ENCODE measurements at regions not wholly inside any gene's neighbourhood (a gene's known extent, or its start where the extent isn't known, plus 50 kb on each side); places are given as distances from the start of the nearest gene placed in this dataset.

DNA sequence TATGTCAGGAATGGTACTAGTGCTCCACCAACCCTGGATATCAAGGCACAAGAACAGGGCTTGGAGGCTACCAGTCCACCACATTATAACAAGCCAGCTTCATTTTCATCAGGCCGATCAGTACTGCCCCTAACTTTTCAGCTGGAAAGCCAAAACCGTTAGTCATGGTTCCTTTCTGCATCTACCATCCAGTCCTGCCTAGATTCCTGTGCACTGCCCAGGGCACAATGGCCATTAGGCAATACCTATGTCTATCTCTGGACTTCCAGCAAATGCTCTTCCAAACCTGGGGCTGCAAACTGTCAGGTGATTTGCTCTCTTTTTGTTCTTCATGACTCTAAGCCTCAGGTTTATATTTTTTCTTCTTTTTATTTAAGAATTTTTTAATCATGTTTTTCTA lies 937.7 kb downstream of the SORCS1 start:
- Histone ChIP-seq H3K4me3 (ENCODE audit: low read length) (no peak overlapping the region), H3K9me2 (replicated peaks; ENCODE audit: insufficient read depth, low read length) (no peaks in the 10 kb centered on the region), H2AFZ (ENCODE audit: low read length) (no peak overlapping the region), H3F3A (ENCODE audit: insufficient read depth, low read length) (no peaks in the 10 kb centered on the region), H3K36me3 (replicated peaks; ENCODE audit: insufficient read depth, low read length) (no peaks in the 10 kb centered on the region), H3K27ac (ENCODE audit: low read length) (no peak overlapping the region), H3K9me3 (replicated peaks; ENCODE audit: insufficient read depth, low read length) (no peaks in the 10 kb centered on the region), H4K20me1 (ENCODE audit: insufficient read depth, low read length) (no peaks in the 10 kb centered on the region), H3K27me3 (replicated peaks; ENCODE audit: insufficient read depth, low read length) (no peaks in the 10 kb centered on the region), H3K4me1 (ENCODE audit: low read length) (no peaks in the 10 kb centered on the region), H3K79me2 (ENCODE audit: low read length) (no peaks in the 10 kb centered on the region), H3K9ac (ENCODE audit: low read length) (no peak overlapping the region), H3K4me2 (ENCODE audit: low read depth, low read length) (no peak overlapping the region)
- no peak for DNase-seq
- TF ChIP-seq EZH2 (optimal IDR thresholded peaks at IDR 0.05; ENCODE audit: low read depth, low read length), result no peak

DNA sequence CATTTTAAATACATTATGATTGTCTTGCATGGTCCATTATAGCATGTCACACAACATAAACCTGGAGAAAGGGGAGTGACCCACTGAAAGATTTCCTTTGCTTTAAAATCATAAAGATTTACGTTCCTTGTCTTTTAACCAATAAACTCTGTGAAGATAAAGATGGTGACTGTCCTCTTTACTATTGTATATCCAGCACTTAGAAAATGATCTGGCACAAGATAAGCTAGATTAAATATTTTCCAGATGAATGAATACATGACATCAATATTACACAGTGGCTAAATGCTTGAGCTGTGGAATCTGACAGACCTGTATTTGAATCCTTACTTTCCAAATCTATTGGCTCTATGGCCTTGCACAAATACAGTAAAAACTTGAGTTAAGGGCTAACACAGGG lies 938.4 kb downstream of the SORCS1 start:
- no peaks in the 10 kb centered on the region for H3K79me2 ChIP-seq (ENCODE audit: low read length)
- no peaks in the 10 kb centered on the region for H4K20me1 ChIP-seq (ENCODE audit: insufficient read depth, low read length)
- no peak overlapping the region for H3K27ac ChIP-seq (ENCODE audit: low read length)
- TF ChIP-seq, protein P1, sequence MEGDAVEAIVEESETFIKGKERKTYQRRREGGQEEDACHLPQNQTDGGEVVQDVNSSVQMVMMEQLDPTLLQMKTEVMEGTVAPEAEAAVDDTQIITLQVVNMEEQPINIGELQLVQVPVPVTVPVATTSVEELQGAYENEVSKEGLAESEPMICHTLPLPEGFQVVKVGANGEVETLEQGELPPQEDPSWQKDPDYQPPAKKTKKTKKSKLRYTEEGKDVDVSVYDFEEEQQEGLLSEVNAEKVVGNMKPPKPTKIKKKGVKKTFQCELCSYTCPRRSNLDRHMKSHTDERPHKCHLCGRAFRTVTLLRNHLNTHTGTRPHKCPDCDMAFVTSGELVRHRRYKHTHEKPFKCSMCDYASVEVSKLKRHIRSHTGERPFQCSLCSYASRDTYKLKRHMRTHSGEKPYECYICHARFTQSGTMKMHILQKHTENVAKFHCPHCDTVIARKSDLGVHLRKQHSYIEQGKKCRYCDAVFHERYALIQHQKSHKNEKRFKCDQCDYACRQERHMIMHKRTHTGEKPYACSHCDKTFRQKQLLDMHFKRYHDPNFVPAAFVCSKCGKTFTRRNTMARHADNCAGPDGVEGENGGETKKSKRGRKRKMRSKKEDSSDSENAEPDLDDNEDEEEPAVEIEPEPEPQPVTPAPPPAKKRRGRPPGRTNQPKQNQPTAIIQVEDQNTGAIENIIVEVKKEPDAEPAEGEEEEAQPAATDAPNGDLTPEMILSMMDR (IDR thresholded peaks at IDR 0.05; ENCODE audit: low read length), result no peak
- no peak for TF ChIP-seq EZH2 (optimal IDR thresholded peaks at IDR 0.05; ENCODE audit: low read depth, low read length)
- TF ChIP-seq EZH2phosphoT487 (IDR thresholded peaks at IDR 0.05; ENCODE audit: low read length), result no peak
- H3K4me2 ChIP-seq (ENCODE audit: low read depth, low read length), result no peak overlapping the region
- no peaks in the 10 kb centered on the region for H3K36me3 ChIP-seq (replicated peaks; ENCODE audit: insufficient read depth, low read length)
- no peaks in the 10 kb centered on the region for H3K4me1 ChIP-seq (ENCODE audit: low read length)
- no peaks in the 10 kb centered on the region for H3K9me3 ChIP-seq (replicated peaks; ENCODE audit: insufficient read depth, low read length)
- no peaks in the 10 kb centered on the region for H3F3A ChIP-seq (ENCODE audit: insufficient read depth, low read length)
- H3K4me3 ChIP-seq (ENCODE audit: low read length), result no peak overlapping the region
- no peak for DNase-seq
- no peaks in the 10 kb centered on the region for H3K9me2 ChIP-seq (replicated peaks; ENCODE audit: insufficient read depth, low read length)
- no peaks in the 10 kb centered on the region for H3K27me3 ChIP-seq (replicated peaks; ENCODE audit: insufficient read depth, low read length)
- no peak overlapping the region for H2AFZ ChIP-seq (ENCODE audit: low read length)
- H3K9ac ChIP-seq (ENCODE audit: low read length), result no peak overlapping the region

DNA sequence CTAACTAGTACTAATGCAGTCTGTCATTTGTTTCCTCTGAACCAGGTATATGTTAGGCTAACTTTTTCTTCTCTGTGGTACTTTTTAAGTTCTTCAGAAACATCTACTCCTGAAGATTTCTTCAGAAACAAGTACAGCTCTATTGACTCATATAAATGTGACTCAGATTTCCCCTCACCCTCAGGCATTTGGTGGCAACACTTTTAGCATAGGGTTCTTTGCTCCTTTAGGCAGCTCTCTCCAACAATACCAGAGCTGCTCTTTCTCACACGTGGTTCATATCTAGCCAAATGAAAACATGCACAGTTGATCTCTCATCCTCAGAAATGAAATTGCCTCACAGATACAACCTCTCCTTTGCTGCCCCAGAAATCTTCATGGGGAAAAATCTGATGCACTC lies 939.8 kb downstream of the SORCS1 start:
- Histone ChIP-seq H3K79me2 (ENCODE audit: low read length) (no peaks in the 10 kb centered on the region), H3K4me3 (ENCODE audit: low read length) (no peak overlapping the region), H4K20me1 (ENCODE audit: insufficient read depth, low read length) (no peaks in the 10 kb centered on the region), H3K9me3 (replicated peaks; ENCODE audit: insufficient read depth, low read length) (no peaks in the 10 kb centered on the region), H3F3A (ENCODE audit: insufficient read depth, low read length) (no peaks in the 10 kb centered on the region), H3K36me3 (replicated peaks; ENCODE audit: insufficient read depth, low read length) (no peaks in the 10 kb centered on the region), H3K27me3 (replicated peaks; ENCODE audit: insufficient read depth, low read length) (no peaks in the 10 kb centered on the region), H3K9ac (ENCODE audit: low read length) (no peak overlapping the region), H3K4me1 (ENCODE audit: low read length) (no peaks in the 10 kb centered on the region), H3K9me2 (replicated peaks; ENCODE audit: insufficient read depth, low read length) (no peaks in the 10 kb centered on the region), H3K27ac (ENCODE audit: low read length) (no peak overlapping the region), H3K4me2 (ENCODE audit: low read depth, low read length) (no peak overlapping the region), H2AFZ (ENCODE audit: low read length) (no peak overlapping the region)
- DNase-seq, result no peak
- TF ChIP-seq EZH2 (optimal IDR thresholded peaks at IDR 0.05; ENCODE audit: low read depth, low read length) (no peak), EZH2phosphoT487 (IDR thresholded peaks at IDR 0.05; ENCODE audit: low read length) (no peak)
- TF ChIP-seq, protein P1 (IDR thresholded peaks at IDR 0.05; ENCODE audit: low read length), result no peak

DNA sequence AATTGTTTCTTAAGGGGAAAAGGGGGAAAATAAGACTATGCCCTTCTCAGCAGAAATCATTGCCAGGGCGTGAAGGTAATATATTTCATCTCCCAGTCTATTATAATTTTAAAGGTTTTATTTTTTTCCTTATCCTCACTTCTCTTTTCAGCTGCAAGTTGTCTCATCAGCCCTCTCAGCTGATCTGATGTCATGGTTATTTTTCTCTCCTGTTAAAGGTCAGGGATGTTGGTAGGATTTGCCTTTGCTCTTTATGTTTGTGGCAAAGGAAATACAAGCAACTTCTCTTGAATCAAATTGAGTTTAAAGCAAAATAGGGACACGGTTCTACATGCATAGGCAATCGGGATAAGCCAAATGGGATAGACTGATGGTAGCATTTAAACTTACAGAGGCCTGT lies 946.9 kb downstream of the SORCS1 start:
- Histone ChIP-seq H4K20me1 (ENCODE audit: insufficient read depth, low read length) (no peaks in the 10 kb centered on the region), H3F3A (ENCODE audit: insufficient read depth, low read length) (no peaks in the 10 kb centered on the region), H3K36me3 (replicated peaks; ENCODE audit: insufficient read depth, low read length) (no peaks in the 10 kb centered on the region), H3K27me3 (replicated peaks; ENCODE audit: insufficient read depth, low read length) (no peaks in the 10 kb centered on the region), H3K4me2 (ENCODE audit: low read depth, low read length) (no peak overlapping the region), H3K4me1 (ENCODE audit: low read length) (no peaks in the 10 kb centered on the region), H3K9me3 (replicated peaks; ENCODE audit: insufficient read depth, low read length) (no peaks in the 10 kb centered on the region), H3K79me2 (ENCODE audit: low read length) (no peaks in the 10 kb centered on the region), H3K9me2 (replicated peaks; ENCODE audit: insufficient read depth, low read length) (no peaks in the 10 kb centered on the region), H3K9ac (ENCODE audit: low read length) (no peak overlapping the region), H3K27ac (ENCODE audit: low read length) (no peak overlapping the region), H3K4me3 (ENCODE audit: low read length) (no peak overlapping the region), H2AFZ (ENCODE audit: low read length) (no peak overlapping the region)
- no peak for DNase-seq
- no peak for TF ChIP-seq EZH2phosphoT487 (IDR thresholded peaks at IDR 0.05; ENCODE audit: low read length)
- TF ChIP-seq, protein P1 (IDR thresholded peaks at IDR 0.05; ENCODE audit: low read length), result no peak
- TF ChIP-seq EZH2 (optimal IDR thresholded peaks at IDR 0.05; ENCODE audit: low read depth, low read length), result no peak

Measured in MM.1S (cell line).